Activated CD4-positive, alpha-beta T cell treated with anti-CD3 and anti-CD28 coated beads, Interleukin-10, Interleukin-2, amounts not matched to agents 100 ng/mL and 50 ng/mL, durations not matched to agents 16 hours and 8 hours (primary cell): ENCODE measurements at regions not wholly inside any gene's neighbourhood (a gene's known extent, or its start where the extent isn't known, plus 50 kb on each side); places are given as distances from the start of the nearest gene placed in this dataset.
"Not testable (repeated sequence)": the region's sequence is repeated elsewhere in the genome, so short reads cannot be mapped to it uniquely, and the experiment has no call there.

Experiments
- DNase-seq: peaks from one replicate; pipeline ENCODE4 v3.0.0-alpha.2; 2020

GRCh38 chr9:41463924-41464323 lies 274.8 kb upstream of the ZNG1F start:
- DNase-seq: not testable (repeated sequence)

- peak; percentile 54 for DNase-seq
These were observed 269.3 kb upstream of the ZNG1F start for GRCh38 chr9:41458394-41458793.
